Right lobe of liver (tissue), 4 donors: ENCODE measurements at regions not wholly inside any gene's neighbourhood (a gene's known extent, or its start where the extent isn't known, plus 50 kb on each side); places are given as distances from the start of the nearest gene placed in this dataset.

Experiments used
- CTCF ChIP-seq, 4 donors: fragments of 200-600 bp in 3 of 4; fragments of 450-650 bp in 1 of 4; IDR thresholded peaks; one replicate each; pipeline versions ENCODE4 v1.5.1 to v1.8.0; 2016 to 2022; ENCODE audit warnings: antibody characterized with exemption in 4 of 4, mild to moderate bottlenecking in 2 of 4
- POLR2A ChIP-seq: fragments of 450-650 bp; IDR thresholded peaks from one replicate; pipeline ENCODE4 v1.6.1; 2017; ENCODE audit warnings: antibody characterized with exemption, mild to moderate bottlenecking
- donor health status: DM: no; HTN: no; CAD: no.
- donor health status: DM: no; HTN: no; CAD: no.
- donor health status: DM: no; HTN: yes; CAD: no.

- TF ChIP-seq POLR2A (no peak), CTCF (IDR thresholded peaks at IDR 0.05) (no peak)
Observed at GRCh38 chr4:115609631-115610030, 496.2 kb upstream of the NDST4 start.
